Stimulated activated CD8-positive, alpha-beta memory T cell treated with anti-CD3 and anti-CD28 coated beads, Interleukin-15, amount 100 ng/mL, for 24 hours (primary cell): ENCODE measurements at regions not wholly inside any gene's neighbourhood (a gene's known extent, or its start where the extent isn't known, plus 50 kb on each side); places are given as distances from the start of the nearest gene placed in this dataset.

Experiments
- DNase-seq: peaks from one replicate; pipeline ENCODE4 v3.0.0-alpha.2; 2020; ENCODE audit warnings: low read depth

DNA sequence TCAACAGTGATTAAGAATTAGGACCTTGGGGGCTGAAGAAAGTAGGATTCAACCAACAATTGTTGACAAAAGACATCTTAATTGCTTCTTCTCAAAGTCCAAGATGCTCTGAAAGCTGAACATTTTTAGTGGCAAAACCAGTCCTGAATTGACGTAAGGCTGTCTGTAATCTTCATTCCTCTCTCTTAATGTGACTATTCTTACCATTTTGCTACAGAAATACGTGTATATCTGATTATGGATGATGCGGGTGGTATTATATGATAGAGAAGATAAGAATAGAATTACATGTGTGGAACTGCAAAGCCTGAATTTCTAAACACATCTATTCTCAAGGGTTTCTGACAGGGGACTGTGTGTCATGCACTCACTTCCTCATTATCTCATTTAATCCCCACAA lies 130.3 kb upstream of the SASH1 start:
- DNase-seq: no peak

DNA sequence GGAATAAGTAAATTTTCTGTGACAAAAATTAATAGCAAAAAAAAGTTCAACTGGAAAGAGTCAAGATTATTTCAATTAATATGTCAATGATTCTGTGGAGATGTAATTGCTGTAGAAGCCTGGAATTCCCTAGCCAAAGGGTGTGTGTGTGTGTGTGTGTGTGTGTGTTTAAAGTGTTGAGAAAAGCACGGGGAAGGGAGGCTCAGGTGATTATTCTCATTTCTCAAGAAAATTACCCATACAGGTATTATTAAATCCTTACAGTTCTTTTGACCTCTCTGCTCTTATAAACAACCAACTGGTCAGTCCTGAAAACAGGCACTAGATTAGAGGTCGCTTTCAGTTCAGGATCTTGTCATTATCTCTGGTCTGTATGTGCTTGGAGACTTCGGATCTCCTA lies 129.3 kb upstream of the SASH1 start:
- no peak for DNase-seq

DNA sequence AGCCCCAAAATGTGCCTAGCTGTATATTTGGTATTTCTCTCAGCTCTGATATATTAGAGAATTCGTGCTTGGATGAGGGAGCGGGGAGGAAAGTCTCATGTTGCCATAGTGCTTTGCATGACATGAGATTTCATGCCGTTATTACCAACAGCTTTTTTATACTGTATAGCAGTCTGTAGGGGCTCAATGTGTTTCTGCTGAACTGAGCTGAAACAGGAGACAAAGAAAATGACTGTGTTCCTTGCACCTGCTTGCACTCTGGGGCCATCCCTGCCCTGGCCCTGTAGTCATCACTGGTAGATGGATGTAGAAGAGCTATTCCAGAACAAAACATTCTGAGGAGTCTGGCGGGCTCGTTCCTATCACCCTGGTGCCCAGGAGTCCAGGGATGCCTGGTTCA lies 128.0 kb upstream of the SASH1 start:
- DNase-seq: no peak

DNA sequence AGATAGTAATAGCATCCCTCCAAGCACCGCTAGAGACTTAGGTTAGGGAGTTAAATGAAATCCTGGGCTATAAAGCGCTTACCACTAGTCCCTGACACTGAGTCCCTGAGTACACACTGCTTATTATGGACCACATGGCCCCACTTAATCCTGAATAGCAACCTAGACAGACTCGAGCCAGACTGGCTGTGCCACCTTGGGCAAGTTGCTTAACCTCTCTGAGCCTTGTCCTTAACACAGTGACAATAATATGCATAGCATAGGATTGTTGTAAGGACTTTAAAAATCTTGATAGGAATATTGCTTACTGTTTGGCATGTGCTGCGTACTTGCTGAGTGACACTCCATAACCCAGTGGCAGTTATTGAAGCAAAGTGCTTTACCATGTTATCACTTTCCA lies 125.6 kb upstream of the SASH1 start:
- DNase-seq: no peak

DNA sequence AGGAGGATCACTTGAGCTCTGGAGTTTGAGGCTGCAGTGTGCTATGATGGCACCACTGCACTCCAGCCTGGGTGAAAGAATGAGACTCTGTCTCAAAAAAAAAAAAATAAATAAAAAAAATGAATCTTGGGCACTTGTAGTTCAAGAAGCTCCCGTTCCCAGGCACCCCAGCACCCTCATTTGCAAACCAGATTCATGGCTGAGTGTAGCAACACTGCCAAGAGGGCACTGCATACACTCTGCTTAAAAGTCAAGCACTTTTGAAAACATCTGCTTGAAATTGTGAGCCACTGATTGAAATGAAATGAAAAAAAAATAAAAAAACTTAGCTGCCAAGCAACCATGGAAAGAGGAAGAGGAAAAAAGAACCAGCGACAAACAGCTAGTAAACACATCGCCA lies 124.7 kb upstream of the SASH1 start:
- DNase-seq: no peak

DNA sequence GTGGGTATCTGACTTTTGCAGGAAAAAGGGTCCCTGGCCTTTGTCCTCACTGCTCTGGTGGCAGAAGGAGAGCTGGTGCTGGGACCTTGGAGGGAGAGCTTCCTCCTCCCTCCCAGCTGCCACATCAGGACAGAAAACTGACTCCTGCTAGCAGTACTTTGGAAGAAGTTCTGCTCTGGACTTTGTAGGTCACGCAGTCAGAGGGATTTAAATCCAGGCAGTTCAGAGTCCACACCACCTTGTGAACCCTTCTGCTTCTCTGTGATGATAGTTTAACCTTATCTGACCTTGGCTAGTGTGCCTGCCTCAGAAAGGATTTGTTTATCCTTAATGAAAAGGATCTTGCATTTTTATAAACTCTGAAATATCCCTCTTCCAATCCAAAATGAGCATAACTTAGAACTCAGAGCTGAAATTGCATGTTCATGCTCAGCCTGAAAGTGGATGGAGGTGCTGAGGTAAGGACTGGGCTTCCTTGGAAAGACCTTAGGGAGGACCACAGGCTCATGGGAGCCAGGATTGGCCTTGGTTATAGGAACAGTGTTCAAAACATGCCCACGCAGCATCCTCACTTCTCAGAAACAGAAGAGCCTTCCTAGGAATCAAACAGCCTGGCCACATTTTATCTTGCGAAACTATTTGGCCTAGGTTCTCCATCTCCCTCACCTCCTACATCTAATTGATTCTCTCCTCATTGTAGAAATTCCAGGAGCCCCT lies 123.9 kb upstream of the SASH1 start:
- no peak for DNase-seq

DNA sequence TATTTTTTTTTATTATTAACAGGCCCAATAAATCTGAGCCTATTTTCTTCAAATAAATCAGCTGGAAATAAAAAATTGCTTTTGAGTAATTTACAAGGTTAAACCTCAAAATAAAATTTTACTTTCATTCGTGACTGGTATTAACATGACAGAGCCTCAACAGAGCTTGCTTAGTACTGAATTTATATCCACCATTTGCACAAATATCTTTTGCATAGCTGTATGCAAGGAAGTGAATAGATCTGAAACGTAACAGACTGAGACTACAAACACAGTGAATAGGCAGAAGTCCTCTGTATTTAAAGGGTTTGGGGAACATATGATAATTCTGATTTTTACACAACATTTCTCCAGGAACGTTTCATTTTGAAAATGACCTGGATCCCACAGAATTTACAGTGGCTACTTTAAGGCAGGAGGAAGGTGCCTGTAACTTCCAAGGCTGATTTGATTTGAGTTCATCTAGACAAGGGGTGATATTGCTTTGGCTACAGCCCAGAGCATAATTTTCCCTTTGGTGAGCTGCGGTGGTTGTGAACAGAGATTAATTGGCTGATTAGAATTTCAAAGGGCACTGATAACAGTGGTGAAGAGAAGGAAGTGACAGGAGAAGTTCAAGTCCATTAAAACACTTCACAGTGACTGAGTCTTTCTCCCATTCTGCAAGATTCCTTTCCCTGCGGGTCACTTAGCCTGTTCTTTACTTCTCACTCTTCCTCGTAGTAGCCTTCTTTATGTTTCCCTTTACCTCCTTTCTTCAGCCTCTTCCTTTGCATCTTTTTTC lies 121.2 kb upstream of the SASH1 start:
- DNase-seq: no peak

DNA sequence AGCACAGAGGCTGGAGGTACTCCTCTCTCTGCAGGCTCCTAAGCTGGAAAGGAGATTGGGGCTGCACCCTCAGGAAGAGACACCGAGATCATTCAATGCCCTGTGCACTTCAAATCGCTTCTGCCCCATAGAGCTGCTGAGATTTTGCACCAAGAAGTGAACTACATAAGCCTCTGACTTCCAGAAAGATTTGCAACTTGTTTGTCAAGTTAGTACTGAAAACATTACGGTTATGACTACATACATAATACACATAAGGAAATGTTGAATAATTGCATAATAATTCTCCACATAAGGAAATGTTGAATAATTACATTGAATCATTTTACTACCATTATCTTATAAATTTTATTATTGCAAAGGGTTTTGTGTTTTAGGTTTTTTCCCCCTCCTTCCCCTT lies 120.3 kb upstream of the SASH1 start:
- no peak for DNase-seq

DNA sequence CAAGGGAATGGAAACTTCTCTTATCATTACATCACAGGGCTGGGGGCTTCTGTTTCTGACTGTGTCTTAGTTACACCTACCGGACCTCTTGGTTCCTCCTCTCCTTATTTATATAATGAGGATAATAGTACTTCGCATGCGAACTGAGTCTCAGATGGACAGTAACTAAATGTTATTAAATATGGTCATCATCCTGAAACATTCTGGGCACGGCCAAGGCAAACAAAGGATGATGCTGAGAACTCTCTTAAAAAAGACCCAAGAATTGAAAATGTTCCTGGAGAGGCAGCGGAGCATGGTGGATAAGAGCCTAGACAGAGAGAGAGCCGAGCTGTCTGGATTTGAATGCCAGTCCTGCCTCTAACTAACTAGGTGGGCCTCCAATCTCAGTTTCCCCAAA lies 119.8 kb upstream of the SASH1 start:
- DNase-seq: no peak

DNA sequence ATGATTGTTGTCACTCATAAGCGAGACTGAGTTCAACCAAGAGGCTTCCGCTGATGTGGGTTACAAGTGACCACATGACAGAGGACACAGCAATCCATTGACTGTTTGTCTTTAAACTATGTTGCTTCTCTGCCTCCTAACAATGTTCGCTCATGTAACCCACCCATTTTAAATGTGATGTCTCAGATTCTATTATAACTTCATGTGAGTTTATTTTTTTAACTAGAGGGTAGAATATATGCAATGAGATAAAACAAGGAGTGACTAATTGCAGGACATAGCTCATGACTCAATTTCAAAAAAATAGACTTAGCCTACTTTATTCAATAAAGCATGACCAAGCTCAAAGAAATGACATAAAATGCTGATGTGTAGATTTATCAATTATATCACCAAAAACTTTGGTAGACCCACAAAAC lies 119.2 kb upstream of the SASH1 start:
- no peak for DNase-seq

DNA sequence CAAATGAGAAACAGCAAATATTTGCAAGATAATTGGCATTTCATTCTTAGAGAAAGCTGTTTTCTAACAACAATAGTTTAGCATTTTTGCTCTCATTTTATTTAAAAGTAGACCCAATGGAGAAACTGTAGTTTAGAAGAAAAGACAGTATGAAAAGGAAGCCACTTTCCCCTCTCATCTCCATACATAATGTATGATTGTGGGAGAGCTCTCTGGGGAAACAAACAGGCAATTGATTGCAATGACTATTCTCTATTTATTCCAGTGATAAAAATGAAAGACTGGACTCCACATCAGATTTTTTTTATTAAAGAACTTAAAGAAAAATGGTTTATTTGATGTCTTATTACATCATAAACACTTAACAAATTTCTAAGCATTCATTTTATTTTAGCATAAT lies 116.8 kb upstream of the SASH1 start:
- DNase-seq: no peak

DNA sequence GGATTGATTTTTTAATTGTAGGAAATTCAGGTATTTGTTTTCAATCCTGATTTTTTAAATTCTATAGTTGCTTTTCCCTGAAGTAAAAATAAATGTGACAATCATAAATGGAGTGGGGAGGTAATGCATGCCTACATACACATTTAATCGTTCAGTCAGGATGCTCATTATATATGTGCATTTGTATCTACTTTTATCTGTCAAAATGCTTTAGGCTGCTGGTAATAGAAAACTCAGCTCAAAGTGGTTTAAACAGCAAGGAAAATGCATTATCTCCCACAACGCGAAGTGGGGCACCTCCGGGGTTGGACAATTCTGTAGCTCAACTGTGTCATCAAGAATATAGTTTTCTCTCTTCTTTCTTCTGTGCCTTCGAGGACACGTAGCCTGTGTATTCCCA lies 116.4 kb upstream of the SASH1 start:
- DNase-seq: no peak

DNA sequence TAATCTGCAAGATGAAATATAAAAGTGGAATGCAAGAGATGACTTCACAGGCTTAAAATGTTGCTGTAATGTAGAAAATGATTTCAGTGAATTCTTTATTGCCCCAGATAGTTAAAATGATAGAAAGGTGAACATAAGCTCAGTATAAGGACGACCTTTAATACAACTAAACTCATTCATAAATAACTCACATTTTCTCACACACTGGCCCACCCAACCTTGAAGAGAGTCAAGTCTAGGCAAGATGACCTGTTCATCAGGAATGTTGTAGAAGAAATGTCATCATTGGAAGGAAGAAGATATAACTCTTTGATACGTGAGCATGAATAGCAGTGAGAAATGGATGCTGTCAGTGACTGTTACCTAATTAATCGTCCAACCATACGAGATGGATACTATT lies 111.1 kb upstream of the SASH1 start:
- no peak for DNase-seq

DNA sequence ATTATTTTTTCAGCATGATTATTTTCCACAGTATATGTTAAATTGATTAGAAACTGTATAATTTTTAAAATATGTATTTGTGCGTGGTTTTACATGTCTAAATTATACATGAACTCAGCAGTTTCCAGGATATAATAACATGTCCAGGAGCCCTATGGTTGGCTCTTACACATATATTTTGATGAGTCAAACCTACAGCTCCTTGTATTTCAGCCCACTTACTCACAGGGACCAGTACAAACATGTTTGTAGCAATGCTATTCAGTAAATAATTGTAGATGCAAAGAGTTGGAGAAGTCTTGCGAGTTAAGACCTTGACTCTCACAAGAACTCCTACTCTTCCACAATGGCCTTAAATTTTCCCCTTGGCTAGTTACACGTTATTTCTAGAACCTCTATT lies 107.2 kb upstream of the SASH1 start:
- no peak for DNase-seq

DNA sequence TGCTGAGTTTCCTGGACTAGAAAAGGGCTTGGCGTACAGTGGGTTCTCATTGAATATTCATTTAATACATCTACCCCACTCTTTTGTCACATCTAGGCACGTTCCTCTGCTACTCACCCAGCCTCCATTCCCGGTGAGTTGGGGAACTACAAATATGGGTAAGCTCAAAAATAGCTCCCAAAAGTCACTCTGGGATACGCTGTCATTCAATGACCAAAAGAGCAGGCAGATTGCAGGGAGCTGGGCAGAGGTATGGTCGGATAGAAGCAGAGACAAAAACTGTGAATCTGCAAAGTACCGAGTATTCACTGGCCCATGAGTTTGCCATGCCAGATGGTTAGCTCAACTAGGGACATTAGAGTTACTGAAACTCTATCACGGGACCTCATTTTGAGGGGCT lies 103.9 kb upstream of the SASH1 start:
- DNase-seq: no peak

DNA sequence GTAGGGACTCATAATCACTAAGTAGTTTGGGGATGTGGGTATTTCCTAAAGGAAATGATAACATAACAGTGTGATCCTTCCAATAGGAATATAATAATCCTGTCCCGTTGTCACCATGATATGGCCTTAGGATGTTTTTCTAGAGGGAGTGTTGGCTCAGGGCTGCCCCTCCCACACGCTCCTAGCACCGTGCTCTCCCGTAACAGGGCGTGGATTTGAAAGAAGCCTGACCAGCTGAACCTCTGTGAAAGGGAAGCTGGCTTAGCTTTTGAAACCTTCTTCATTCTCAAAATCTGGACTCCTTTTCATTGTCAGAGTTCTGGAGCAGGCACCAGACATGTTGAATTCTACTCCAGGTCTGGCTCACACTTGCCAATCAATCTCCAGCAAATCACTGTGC lies 103.4 kb upstream of the SASH1 start:
- DNase-seq: no peak

DNA sequence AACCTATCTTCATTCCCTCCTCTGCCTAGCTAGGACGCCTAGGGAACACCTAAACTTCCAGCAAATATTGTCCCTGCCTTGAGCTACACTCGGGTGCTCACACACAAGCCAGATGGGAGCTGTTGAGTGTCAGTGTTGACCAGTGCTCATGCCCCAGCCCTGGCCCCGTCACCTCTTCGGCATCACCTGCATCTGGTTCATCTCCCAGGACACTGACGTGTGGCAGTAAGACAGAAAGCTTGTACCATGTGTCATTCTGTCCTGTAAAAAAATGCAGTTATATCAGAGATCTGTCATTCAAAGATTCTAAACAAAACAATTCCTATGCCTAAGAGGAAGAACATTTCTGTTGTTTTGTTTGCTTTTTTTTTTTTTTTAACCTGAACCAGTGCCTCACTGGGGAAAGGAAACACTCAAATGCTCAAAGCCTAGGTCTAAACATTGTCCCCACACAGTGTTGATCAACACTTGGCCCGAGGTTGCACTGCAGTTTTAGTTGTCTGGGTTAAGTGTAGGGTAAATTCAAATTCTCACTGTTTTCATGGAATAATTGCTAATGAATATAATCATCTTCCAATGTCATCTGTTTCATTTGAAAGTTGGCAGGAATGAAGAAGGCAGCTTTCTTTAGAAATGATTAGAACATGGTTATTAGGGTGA lies 102.7 kb upstream of the SASH1 start:
- DNase-seq: no peak

DNA sequence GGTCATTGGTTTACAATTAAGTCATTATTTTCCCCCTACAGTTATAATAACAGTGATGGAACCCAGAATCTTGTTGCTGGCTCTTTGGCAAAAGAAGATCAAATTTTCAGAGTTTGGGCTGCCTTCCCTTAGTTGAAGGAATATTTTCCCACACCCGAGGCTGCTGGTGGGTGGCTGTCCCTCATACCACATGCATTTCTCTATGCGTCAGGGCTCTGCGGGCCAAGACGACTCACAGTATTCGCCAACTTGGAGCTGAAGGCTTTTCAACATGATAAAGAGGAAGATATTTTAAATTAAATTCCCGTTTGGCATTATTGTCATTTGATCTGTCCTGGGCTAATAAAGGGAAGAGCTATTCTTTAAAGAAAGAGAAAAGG lies 102.2 kb upstream of the SASH1 start:
- no peak for DNase-seq

DNA sequence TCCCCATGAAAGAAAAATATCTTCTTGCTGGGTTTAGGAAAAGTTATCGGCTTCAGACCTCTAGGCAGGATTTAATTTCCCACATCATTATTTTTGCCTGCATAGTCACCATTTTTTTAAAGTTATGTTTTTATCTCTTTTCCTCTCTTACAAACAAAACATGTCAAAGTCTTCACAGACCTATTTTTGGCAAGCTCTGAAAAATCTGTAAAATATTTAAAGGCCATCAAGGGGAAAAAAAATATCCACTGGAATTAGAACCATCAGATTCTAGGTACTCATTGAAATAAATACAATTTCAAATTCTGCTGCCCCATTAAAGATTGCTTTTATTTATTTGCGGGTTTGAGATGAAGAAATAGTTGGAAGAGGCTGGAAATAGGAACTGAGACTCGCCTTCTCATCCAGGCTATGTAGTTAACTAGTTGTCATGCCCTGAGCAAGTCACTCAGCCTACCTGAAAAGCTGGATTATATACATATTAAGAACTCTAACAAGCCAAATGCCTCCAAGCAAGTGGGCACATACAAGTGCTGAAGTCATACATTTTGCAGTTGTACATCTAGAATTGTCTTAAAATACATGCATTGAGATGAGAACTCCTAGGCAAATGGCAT lies 101.7 kb upstream of the SASH1 start:
- DNase-seq: no peak

DNA sequence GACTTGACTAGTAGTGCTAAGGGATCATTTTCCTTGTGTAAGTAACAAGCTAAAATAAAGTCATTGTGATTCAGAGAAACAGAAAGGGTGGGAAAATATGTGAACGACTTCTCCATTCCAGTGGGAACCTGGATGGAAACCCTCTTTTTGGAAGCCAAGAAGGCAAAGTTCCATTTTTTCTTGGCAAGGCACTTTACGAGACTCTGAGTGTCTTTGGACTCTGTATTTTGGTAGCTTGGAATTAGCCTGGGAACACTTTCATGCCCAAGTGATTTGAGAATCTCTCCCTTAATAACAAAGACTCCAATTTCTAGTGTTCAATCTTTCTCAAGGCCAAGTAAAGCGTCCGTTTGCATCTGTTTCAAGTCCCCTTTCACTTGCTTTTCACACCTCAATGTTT lies 100.5 kb upstream of the SASH1 start:
- DNase-seq: no peak

DNA sequence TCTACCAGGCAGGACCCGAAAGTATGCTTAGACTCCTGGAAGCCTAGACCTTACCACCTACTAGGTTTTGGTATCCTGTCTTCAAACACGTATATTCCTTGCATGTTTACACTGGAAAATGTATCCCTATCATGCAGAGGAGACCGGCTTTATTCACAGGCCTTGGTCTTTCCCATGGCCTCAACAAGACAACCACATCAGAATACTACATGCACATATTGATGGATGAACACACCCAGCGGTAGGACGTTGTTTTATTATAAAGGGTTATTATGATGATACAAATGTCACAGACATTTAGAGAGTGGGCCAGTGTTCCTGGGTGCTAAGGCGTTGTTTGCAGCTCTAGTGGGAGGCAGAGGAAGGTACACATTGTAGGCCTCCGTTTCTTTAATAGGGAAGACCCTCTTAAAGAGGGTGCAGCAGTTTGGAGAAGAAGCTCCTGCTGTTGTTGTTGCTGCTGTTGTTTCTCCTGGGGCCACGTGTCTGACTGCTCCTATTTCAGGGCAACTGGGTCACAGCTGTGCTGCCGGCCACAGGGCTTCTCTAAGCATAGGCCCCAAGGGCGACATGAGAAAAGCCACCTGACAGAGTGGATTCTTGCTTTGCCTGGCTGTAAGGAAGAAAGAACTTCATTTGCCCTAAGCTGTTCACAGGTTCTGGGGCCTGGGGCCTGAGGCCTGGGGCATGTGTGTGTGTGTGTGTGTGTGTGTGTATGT lies 98.3 kb upstream of the SASH1 start:
- DNase-seq: no peak

DNA sequence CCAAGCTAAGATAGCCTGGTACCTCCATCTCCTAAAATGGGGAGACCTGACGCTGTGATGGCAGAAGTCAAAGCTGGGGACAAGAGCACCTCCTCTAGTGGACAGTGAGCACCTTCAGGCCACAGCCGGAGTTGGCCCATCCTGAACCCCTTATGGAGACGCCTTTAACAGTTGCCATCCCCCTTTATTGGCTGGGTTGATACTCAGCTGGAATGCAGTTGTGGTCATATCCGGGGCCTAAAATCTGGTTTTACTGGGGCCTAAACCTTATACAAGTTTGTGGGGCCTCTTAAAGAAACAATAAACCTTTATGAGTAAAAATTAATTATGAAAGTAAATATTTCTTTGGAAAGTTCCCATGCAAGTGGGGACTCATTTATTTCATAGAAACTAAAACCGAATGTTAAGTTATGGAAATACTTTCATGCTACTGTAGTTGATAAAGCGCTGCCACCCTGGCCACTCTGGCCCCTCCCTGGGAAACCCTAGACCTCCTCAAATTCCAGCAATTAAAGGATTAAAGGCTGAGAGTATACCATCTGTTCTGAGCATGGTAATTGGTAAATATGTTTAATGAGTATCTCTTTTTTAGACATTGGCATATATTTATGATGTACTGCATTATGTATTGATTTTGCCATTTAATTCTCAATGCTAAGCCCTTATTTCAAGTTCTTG lies 95.1 kb upstream of the SASH1 start:
- DNase-seq: no peak
